Fibroblast of upper back skin (primary cell): ENCODE measurements at regions not wholly inside any gene's neighbourhood (a gene's known extent, or its start where the extent isn't known, plus 50 kb on each side); places are given as distances from the start of the nearest gene placed in this dataset.
"Not testable (repeated sequence)": the region's sequence is repeated elsewhere in the genome, so short reads cannot be mapped to it uniquely, and the experiment has no call there.

Experiments
- DNase-seq: peaks from one replicate; pipeline ENCODE4 v3.0.0-alpha.2; 2013

DNA sequence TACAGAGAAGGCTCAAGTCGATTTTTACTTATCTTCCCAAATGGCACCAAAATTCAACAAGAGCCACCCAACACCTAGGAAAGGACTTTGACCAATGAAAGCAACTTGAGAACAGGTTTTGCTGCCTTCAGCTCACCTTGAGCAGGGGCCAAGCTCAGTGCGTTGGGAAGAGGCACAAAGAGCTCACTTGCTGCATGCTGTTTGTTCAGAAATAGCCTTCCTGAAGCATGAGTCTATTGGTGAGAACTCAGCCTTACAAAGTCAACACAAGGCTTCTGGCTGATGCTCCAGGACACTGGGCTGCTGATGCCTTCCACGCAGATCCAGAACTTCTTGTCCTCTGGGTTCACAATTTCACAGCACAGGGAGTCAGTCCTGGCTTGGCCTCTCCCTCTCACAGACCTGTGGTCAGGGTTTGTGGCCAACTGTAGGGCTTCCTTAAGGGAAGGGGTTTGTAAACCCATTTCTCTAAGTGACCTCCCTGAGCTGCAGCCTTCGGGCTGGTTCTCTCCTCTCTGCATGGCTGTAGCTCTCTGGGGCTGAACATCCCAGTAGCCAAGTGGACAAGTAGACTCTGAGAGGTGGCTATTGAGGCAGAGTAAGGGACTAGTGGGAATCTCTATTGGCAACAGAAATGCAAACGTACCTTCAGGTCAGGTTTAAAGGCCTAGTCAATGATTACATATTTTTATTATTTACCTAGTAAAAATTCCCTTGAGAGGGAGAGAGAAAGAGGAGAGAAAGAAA lies 124.7 kb upstream of the GATA6 start:
- DNase-seq: no peak

- no peak for DNase-seq
Measured at GRCh38 chr18:22045221-22045918, 124.0 kb upstream of the GATA6 start.

DNA sequence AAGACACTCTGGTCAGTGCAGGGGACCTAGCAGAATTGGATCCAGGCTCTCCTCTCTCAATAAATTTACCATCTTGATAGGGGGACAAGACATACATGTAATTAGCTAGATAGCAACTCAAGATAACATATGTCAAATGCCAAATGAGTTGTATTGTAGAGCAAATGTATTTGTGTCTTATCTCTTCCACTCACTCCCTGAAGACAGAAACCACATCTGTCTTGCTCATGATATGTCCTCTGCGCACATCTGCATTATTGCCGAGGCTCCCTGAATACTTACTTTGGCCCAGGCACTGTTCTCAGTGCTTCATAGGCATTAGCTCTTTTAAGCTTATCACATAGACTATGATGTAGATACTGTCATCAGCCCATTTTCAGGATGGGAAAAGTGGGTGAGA lies 122.9 kb upstream of the GATA6 start:
- no peak for DNase-seq

GRCh38 chr18:22047485-22047884 lies 121.9 kb upstream of the GATA6 start:
- no peak for DNase-seq

- DNase-seq: no peak
Measured at GRCh38 chr18:22048221-22048620, 121.2 kb upstream of the GATA6 start.

DNA sequence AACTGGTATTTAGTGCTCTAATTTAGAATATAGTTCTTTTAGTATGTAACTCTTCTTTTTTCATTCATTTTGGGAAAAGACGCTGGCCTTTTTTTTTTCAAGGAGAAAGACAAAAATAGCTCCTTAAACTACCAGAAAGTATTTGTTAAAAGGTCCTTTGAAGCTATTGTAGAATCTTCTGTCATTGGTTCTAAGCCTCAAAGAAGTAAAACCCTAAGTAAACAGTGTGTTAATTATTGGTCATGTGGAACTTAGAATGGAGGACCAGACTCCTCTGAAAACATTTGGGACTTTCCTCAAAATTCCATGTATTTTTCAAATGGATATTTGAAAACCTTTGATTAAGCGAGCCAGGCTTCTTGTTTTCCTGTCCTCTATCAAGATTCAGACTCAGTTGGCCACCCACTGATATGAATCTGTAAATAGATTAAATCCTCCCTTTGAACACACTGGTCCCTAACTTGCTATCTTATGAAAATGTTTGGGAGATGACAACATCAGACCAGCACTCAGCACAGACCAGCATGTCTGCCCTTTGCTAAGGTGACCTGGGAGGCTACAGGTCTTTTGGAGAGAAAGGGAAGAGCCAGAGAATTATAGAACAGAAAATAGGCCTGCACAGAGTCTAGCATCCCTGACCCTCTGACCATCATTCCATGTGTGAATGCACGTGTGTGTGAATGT lies 120.3 kb upstream of the GATA6 start:
- no peak for DNase-seq

DNA sequence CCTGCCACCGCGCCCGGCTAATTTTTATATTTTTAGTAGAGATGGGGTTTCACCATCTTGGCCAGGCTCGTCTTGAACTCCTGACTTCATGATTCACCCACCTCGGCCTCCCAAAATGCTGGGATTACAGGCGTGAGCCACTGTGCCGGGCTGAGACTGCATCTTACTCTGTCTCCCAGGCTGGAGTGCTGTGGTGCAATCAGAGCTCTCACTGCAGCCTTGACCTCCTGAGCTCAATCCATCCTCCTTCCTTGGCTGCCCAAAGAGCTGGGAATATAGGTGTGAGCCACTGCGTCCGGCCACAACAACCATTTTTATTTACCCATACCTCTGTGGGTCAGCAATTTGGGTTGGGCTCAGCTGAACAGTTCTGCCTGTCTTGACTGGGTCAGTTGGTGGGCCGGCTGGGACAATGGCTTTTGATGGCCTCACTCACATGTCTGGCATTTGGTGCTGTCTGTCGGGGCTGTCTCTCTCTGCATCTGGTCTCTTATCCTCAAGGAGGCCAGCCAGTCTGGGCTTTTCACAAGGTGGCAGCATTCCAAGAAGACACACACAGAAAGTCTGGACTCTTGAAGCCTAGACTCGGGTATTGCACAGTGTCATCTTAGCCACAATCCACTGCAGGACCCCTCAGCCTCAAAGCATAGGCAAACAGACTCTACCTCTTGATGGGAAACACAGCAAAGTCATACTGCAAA lies 116.8 kb upstream of the GATA6 start:
- no peak for DNase-seq

- no peak for DNase-seq
Measured at GRCh38 chr18:22055466-22056238, 113.7 kb upstream of the GATA6 start.

DNA sequence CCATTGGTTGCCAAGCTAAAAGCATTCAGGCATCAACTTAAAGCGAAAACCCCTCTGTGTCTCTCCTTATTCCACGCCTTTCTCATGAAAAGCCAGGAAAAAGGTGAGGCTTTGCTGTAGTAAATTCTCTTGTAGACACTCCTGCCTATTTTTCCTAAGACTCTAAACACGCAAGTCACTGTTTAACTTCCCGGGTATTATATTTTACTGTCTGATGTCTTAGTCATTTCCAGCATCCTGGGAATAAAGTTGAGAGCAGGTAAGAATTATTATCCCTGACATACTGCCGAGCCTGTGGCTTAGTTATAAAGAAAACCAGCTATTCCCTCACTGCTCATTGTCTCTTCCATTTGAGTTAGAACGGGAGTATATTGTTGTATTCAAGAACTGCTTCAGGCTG lies 112.4 kb upstream of the GATA6 start:
- no peak for DNase-seq

DNA sequence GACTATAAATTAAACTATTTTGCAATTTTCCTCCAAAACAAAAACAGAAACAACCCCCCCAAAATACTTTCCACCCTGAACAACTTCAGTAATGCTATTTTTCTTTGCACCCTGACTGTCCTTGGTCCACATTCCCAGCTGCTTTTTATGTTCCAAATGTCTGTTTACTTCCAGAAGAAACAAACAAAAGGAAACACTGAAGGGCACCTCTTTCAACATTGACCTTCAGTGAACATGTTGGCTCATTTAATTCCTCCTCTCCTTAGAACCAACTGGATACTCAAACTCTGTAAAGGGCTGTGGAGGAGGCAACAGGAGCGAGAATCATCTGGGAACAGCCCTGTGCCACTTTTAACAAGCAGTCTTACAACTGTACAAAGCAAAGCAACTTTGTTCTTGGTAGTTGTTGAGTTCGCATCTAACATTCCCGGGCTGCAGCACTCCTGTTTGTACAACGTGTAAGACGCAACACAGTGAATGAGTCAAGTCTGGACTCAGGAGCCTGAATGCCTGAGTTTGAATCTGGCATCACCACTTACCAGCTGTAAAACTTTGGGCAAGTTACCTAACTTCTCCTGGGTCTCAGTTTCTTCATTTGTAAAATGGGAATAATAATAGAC lies 111.4 kb upstream of the GATA6 start:
- no peak for DNase-seq

DNA sequence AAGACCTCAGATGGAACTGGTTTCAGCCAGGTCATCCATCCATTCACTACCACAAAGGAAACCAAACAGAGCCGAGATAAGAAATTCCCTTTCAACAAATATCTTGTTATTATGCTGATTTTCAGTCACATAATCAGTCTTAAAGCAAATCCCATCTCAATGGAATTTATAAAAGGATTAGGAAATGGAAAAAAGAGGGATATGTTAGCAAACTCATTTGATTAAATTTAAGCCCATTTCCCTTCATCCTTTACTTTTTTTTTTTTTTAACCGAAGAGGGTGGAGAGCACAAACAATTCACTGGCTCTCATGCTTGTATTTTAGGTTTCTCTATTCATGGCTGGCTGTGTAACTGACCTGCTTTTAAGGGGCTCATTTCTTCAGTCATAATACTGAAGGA lies 109.0 kb upstream of the GATA6 start:
- no peak for DNase-seq

DNA sequence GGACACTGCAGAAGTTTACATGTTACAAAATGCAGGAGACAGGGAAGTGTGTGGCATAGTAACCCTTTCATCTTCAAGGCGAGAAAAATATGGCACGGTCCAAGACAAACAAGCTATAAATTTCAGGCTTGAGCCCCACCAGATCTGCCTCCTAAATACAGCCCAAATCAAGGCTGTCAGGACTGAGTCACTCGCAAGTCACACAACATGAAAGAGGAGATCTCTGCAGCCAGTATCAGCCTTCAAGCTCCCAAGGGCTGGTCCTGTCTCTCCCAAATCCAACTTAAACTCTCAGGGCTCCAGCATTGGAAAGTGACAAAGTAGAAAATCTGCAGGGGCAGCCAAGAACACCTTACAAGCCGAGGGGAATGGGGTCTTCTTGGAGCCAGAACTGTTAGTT lies 106.3 kb upstream of the GATA6 start:
- DNase-seq: no peak

DNA sequence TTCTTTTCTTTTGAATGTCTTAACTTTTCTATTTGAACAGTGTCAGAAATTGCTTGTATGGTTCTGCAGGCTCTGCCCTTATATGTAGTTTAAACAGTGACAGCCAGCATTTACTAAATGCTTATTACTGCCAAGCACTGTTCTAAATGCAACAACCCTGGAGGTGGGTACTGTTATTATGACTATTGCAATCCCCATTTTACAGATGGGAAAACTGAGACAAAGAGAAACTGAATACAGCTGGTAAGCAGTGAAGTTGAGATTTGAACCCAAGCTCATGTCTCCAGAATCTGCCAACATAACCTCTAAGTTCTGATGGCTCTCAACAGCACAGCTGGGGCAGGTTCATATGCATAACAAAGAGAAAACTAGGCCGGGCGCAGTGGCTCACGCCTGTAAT lies 105.7 kb upstream of the GATA6 start:
- DNase-seq: no peak

DNA sequence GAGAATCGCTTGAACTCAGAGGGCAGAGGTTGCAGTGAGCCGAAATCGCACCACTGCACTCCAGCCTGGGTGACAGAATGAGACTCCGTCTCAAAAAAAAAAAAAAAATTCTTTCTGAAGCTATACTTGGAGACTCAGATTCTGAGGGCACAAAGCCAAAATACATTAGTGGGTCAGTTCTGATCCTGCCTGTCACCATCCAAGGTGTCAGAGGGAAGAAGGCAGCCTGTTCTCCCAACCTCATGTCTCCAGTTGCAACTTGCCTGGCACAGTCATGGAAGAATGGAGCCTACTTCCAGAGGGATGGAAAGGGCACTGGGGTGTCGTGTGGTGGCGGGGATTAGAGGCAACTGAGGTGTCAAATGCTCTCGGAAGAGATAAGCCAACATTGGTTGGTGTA lies 104.8 kb upstream of the GATA6 start:
- no peak for DNase-seq

DNA sequence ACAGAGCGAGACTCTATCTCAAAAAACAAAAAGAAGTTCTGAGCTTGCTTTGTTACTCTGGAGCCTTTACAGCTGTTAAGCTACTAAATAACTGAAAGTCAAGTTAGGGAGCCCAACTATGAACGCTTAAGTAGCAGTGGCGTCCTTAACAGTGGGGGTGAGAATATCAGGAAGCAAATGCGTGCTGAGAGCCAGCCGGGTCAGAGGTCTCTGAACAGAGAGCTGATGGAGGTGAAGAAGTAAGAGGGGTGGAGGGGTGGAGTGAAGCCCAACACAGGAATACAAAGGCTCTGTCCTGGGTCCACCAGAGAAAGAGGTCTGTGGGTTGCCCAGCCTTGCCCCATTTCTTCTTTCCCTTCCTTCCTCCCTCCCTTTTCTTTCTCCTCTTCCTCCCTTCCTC lies 104.1 kb upstream of the GATA6 start:
- DNase-seq: no peak

DNA sequence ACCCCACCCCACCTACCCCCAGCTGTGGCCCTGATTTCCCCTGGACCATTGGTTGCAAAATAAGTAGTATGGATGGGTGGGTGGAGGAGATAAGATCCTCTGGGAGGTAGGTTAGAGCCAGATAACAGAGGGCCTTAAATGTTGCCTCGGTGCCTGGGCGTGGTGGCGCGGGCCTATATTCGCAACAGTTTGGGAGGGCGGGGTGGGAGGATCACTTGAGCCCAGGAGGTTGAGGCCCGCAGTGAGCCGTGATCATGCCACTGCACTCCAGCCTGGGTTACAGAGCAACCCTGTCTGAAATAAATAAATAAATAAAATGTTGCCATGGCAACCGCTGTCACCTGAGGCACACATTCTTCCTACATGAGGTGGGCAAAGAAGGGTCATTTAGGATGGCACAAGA lies 103.3 kb upstream of the GATA6 start:
- no peak for DNase-seq

DNA sequence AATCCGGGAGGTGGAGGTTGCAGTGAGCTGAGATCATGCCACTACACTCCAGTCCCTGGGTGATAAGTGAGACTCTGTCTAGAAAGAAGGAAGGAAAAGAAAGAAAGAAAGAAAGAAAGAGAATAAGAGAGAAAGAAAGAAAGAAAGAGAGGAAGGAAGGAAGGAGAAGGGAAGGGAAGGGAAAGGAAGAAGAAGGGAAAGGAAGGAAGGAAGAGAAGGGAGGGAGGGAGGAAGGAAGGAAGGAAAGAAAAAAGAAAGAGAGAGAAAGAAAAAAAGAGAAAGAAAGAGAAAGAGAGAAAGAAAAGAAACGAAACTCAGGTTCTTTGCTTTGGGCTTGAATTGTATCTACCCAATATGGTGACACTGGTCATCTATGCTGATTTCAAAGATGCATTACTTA lies 102.3 kb upstream of the GATA6 start:
- DNase-seq: no peak

GRCh38 chr18:22067682-22068081 lies 101.7 kb upstream of the GATA6 start:
- no peak for DNase-seq

DNA sequence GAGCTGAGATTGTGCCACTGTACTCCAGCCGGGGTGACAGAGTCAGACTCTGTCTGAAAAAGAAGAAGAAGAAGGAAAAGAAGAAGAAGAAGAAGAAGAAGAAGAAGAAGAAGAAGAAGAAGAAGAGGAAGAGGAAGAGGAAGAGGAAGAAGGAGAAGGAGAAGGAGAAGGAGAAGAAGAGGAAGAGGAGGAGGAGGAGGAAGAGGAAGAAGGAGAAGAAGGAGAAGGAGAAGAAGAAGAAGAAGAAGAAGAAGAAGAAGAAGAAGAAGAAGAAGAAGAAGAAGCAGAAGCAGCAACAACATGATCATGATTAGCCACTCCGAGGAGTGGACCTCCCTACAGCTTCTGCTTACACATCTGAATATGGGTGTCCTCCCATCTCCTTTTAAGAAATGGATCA lies 100.6 kb upstream of the GATA6 start:
- DNase-seq: not testable (repeated sequence)

GRCh38 chr18:22069916-22070315 lies 99.5 kb upstream of the GATA6 start:
- no peak for DNase-seq

DNA sequence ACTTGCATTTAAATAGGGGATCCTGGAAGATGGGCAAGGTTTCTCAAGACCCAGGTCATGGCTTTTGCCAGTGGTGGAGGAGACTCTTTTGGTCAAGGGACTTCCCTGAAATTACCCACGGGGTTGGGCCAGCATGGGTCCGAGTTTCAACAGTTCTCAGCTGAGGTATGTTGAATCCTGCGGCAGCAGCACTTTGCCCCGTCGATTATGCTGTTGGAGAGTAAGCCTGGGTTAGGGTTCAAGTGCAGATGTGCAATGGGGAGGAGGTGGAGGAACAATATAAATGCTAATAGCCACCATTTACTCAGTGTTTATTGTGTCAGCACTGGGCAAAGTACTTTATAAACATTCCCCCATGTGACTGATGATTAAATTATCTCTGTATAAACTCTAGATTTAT lies 96.0 kb upstream of the GATA6 start:
- DNase-seq: no peak
